ENCODE measurements at regions not wholly inside any gene's neighbourhood (a gene's known extent, or its start where the extent isn't known, plus 50 kb on each side); places are given as distances from the start of the nearest gene placed in this dataset.
"Not testable (repeated sequence)": the region's sequence is repeated elsewhere in the genome, so short reads cannot be mapped to it uniquely, and the experiment has no call there.

DNA sequence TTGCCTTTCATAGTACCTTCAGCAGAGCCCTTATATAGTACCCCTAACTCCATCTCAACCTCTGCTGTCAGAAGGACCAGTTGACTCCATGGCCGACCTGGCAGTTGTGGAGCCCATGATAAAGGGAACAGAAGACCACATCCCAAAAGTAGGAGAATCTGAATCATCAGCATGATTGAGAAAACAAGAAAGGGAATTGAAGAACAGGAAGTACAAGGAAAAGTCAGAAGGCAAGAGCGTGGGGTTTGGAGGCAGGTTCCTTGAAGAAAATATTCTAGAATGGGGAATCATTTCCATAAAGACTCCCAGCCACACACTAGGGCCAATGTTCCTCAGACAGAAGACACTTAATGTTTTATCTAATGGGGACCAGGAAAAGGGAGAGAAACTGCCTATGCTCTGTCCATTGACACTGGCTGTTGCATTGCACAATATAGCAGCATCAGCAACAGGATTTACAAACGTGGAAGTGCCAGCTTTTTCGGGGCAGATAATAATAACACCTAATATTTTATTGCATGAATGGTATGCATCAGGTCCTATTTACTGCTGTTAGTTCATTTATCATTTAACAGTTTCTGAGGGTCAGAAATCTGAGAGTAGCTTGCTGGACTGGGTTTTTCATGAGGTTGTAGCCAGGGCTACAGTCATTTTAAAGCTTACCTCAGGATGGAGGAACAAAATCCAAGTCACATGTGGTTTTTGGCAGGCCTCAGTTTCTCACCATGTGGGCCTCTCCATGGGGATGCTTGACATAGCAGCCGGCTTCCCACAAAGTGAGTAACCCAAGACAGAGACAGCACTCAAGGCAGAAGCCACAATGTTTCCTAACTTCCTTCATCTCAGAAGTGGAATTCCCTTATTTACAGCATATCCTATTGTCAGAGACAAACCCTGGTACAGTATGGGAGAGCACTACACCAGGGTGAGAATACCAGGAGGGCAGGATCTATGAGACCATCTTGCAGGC lies 483.4 kb downstream of the PLPP3 start:
- no peak for DNase-seq

DNA sequence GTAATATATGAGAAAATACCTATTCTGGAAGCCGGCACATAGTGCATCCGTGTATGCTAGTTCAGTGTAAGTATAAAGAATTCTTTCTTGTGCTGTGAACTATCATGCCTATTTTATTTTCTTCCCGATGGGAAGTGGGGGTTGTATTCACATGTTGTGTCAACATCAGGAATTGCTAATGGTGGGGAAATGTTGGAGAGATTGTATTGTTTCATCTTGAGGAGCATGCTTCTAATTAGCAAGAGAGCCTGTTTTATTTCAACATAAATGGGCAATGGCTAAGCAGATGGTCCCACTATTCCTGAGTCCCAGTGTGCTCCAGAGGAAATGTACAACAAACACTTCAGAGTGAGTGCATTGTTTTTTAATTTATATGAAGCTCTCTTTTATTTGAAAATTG lies 485.2 kb downstream of the PLPP3 start:
- no peak for DNase-seq

- no peak for DNase-seq
These were observed 486.4 kb downstream of the PLPP3 start for GRCh38 chr1:56092684-56093570.

GRCh38 chr1:56089826-56090225 lies 489.5 kb downstream of the PLPP3 start:
- not testable (repeated sequence) for DNase-seq

DNA sequence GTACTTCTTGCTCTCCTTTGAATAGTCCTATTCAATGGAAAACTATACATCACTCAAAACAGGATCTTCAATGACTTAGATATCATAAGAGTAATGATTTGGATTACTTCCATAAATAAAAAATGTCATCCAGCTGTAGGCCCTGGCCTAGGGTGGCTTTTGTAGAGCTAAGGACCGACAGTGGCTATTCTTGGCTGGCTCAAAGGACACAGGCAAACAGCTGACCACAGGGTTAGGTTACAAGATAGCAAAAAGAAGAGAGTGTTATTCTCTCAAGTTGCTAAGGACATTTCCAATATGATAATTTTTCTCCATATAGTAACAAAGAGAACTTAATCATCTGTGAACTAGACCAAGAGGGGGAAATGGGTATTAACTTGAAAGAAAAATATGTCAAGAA lies 495.1 kb downstream of the PLPP3 start:
- DNase-seq, result no peak

DNA sequence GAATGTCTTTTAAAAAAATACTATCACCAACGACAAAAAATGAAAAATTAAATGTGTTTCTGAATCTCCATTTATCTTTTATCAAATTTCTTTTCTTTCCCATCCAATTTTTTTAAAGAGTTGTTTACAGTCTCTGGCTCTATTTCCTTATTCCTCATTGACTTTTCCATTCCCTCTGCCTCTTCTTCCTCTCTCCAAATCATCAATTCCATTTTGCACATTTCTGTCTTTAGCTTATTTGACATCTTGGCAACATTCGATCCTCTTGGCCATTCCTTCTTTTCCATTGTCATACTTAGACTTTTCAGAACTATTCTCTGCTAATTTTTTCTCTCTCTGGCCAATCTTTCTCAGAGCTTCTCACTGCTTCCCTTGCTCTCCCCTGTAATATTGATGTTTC lies 497.6 kb downstream of the PLPP3 start:
- no peak for DNase-seq

DNA sequence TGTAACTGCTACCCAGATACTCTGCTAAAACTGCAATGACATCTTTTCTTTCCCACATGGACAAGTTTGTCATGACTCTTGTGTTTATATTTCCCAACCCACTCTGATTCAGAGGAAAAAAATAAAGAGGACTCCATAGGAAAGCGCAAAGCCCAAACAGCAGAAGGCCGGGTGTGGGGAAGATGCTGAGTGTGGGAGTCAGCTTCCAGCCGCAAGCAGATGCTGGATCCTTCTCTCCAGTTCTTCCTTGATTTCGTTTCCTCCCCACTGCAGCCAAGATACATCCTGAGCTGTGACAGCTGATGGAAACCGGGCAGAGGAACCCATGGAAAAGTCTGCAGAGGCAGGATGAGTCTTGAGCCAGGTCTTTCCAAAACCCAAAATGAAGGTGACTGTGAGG lies 498.2 kb downstream of the PLPP3 start:
- no peak for DNase-seq

GRCh38 chr1:56080123-56080522 lies 499.2 kb downstream of the PLPP3 start:
- no peak for DNase-seq

DNA sequence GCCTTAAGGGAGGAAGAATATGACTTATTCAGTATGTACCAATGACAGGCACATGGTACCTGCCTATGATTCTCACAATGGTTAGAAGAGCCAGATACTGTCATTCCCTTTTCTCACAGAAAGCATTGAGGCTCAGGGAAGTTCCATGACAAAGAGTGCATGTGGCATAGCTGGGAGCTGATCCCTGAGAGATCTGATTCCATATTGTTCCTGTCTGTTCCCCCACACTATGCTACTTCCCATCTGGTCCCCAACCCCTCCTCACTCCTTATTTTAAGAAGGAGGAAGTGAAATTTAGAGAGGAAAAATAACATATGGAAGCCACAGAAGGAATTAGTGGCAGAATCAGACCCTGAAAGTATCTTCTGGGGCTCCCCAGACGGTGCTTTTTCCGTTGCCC lies 500.0 kb downstream of the PLPP3 start:
- no peak for DNase-seq

GRCh38 chr1:56077206-56077605 lies 502.2 kb downstream of the PLPP3 start:
- DNase-seq, result no peak

DNA sequence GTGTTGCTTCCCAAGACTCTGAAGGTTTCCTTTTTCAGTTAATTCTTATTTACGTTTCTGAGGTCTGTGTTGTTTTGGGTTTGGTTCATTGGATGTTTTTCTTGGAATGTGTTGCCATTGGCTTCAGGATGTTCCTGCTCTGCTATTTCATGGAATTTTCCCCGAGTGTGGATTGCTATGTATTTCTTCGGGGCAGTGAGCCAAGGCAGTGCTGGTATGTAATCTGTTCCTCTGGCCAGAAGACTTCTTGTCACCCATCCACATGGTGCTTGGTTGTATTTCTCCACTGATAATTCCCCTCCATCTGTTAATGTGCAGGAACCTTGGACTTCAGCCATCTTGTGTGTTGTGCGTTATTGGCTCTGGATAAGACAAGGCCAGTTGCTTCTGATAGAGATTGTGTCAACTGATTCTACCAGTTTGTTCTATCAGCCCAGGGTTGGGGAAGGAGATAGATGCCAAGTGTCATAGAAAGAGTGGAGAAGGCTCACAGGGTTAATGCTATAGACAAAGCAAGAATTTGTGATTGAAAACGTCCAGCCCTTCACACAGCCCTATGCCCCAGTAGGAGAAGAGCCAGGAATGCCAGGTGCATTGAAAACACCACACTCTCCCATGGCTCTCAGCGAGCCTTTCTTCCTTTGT lies 505.2 kb downstream of the PLPP3 start:
- no peak for DNase-seq

GRCh38 chr1:56073614-56074006 lies 505.8 kb downstream of the PLPP3 start:
- no peak for DNase-seq

- DNase-seq, result no peak
These were observed 506.2 kb downstream of the PLPP3 start for GRCh38 chr1:56073206-56073605.

- DNase-seq, result no peak
These were observed 507.1 kb downstream of the PLPP3 start for GRCh38 chr1:56072310-56072709.

GRCh38 chr1:56071351-56071750 lies 508.0 kb downstream of the PLPP3 start:
- DNase-seq, result no peak

- no peak for DNase-seq
These were observed 508.8 kb downstream of the PLPP3 start for GRCh38 chr1:56070601-56071000.

GRCh38 chr1:56069824-56070223 lies 509.5 kb downstream of the PLPP3 start:
- DNase-seq, result no peak

GRCh38 chr1:56068908-56069307 lies 510.5 kb downstream of the PLPP3 start:
- DNase-seq, result no peak

GRCh38 chr1:56068210-56068609 lies 511.2 kb downstream of the PLPP3 start:
- DNase-seq, result no peak

GRCh38 chr1:56065729-56066128 lies 513.6 kb downstream of the PLPP3 start:
- DNase-seq, result no peak

GRCh38 chr1:56064705-56065104 lies 514.7 kb downstream of the PLPP3 start:
- DNase-seq, result no peak

- no peak for DNase-seq
These were observed 515.9 kb downstream of the PLPP3 start for GRCh38 chr1:56063461-56063860.

DNA sequence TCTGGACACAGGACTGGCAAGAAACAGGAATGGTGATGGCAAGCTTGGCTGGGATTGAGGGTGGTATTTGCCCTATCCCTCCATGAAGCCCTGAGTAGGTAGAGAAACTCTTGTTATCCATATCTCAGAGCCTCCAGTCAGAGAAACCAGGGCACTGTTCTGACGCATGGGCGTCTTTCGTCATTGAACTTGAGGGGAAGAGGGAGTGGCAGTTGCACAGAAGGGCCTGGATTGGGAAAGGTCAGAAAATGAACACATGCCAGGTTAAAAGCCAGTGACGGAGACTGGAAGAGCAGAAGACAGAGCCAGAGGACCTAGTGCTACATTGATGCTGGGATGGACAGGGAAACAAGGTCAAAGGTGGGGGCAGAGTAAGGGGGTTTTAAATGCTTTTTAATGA lies 516.7 kb downstream of the PLPP3 start:
- no peak for DNase-seq

Data from NK-92 treated with Interleukin-12 subunit alpha and Interleukin-12 subunit beta, amount 100 ng/mL, for 24 hours (cell line).